H9 (cell line): ENCODE measurements at regions not wholly inside any gene's neighbourhood (a gene's known extent, or its start where the extent isn't known, plus 50 kb on each side); places are given as distances from the start of the nearest gene placed in this dataset.

Experiments
- DNase-seq: peaks from one replicate; pipeline ENCODE4 v3.0.0-alpha.2; 2017
- H2AFZ ChIP-seq: one replicate; pipeline ENCODE4 v1.6.1; 2013; ENCODE audit warnings: mild to moderate bottlenecking, low read length, control low read depth, moderate library complexity
- H2AK5ac ChIP-seq: 2 replicates; pipeline ENCODE4 v1.6.1; 2013; ENCODE audit warnings: low read length, control low read depth, mixed read lengths; ENCODE audit not compliant: insufficient read length
- H2BK120ac ChIP-seq: one replicate; pipeline ENCODE4 v1.6.1; 2013; ENCODE audit warnings: low read depth, mild to moderate bottlenecking, low read length, control low read depth, inconsistent platforms; ENCODE audit not compliant: poor library complexity, severe bottlenecking
- H2BK12ac ChIP-seq: 2 replicates; pipeline ENCODE4 v1.6.1; 2013; ENCODE audit warnings: low read length, control low read depth, mixed read lengths, low read depth; ENCODE audit not compliant: insufficient read length
- H2BK15ac ChIP-seq: 2 replicates; pipeline ENCODE4 v1.6.1; 2013; ENCODE audit warnings: low read depth, low read length, control low read depth
- H2BK20ac ChIP-seq: one replicate; pipeline ENCODE4 v1.6.1; 2013; ENCODE audit warnings: low read depth, mild to moderate bottlenecking, low read length, control low read depth, inconsistent platforms; ENCODE audit not compliant: poor library complexity, severe bottlenecking
- H2BK5ac ChIP-seq: 2 replicates; pipeline ENCODE4 v1.6.1; 2013; ENCODE audit warnings: low read length, control low read depth, mixed read lengths; ENCODE audit not compliant: insufficient read length
- H3K14ac ChIP-seq: 2 replicates; pipeline ENCODE4 v1.6.1; 2013; ENCODE audit warnings: low read length, control low read depth; ENCODE audit not compliant: insufficient read depth
- H3K18ac ChIP-seq: 2 replicates; pipeline ENCODE4 v1.6.1; 2013; ENCODE audit warnings: low read depth, mild to moderate bottlenecking, mixed read lengths, low read length, control low read depth; ENCODE audit not compliant: insufficient read length
- H3K23ac ChIP-seq: 2 replicates; pipeline ENCODE4 v1.6.1; 2013; ENCODE audit warnings: low read length, control low read depth, mixed read lengths, low read depth; ENCODE audit not compliant: insufficient read length
- H3K23me2 ChIP-seq: 2 replicates; pipeline ENCODE4 v1.6.1; 2013; ENCODE audit warnings: low read depth, mild to moderate bottlenecking, mixed read lengths, low read length, control low read depth; ENCODE audit not compliant: insufficient read length, poor library complexity, severe bottlenecking
- H3K27ac ChIP-seq: 2 replicates; pipeline ENCODE4 v1.5.1; 2013; ENCODE audit warnings: low read length, control low read depth, mixed read lengths, low read depth; ENCODE audit not compliant: insufficient read length
- H3K27me3 ChIP-seq: 2 replicates; pipeline ENCODE4 v1.6.1; 2013; ENCODE audit warnings: low read length, control low read depth, inconsistent platforms; ENCODE audit not compliant: insufficient read depth
- H3K4ac ChIP-seq: 2 replicates; pipeline ENCODE4 v1.6.1; 2013; ENCODE audit warnings: low read depth, mild to moderate bottlenecking, control low read depth, inconsistent platforms, low read length, moderate library complexity
- H3K4me1 ChIP-seq: 2 replicates; pipeline ENCODE4 v1.6.1; 2013; ENCODE audit warnings: low read length, control low read depth, inconsistent platforms; ENCODE audit not compliant: insufficient read depth
- H3K4me2 ChIP-seq: 2 replicates; pipeline ENCODE4 v1.6.1; 2013; ENCODE audit warnings: low read length, control low read depth, mixed read lengths; ENCODE audit not compliant: insufficient read length, insufficient read depth
- H3K56ac ChIP-seq: 2 replicates; pipeline ENCODE4 v1.6.1; 2013; ENCODE audit warnings: low read depth, mild to moderate bottlenecking, mixed read lengths, low read length, control low read depth; ENCODE audit not compliant: insufficient read length
- H3K79me1 ChIP-seq: 2 replicates; pipeline ENCODE4 v1.6.1; 2013; ENCODE audit warnings: low read depth, mild to moderate bottlenecking, moderate library complexity, low read length, control low read depth, inconsistent platforms; ENCODE audit not compliant: insufficient read depth, poor library complexity, severe bottlenecking
- H3K79me2 ChIP-seq: 2 replicates; pipeline ENCODE4 v1.6.1; 2013; ENCODE audit warnings: low read length, control low read depth, inconsistent platforms; ENCODE audit not compliant: insufficient read depth
- H3K9ac ChIP-seq: 2 replicates; pipeline ENCODE4 v1.6.1; 2013; ENCODE audit warnings: low read length, control low read depth, mixed read lengths; ENCODE audit not compliant: insufficient read length; ENCODE audit errors: extremely low read depth
- H3K9me3 ChIP-seq: one replicate; pipeline ENCODE4 v1.6.1; 2013; ENCODE audit warnings: low read depth, low read length, inconsistent platforms; ENCODE audit not compliant: control insufficient read depth
- H3T11ph ChIP-seq: one replicate; pipeline ENCODE4 v1.6.1; 2013; ENCODE audit warnings: mild to moderate bottlenecking, low read length, control low read depth, inconsistent platforms
- H4K20me1 ChIP-seq: one replicate; pipeline ENCODE4 v1.6.1; 2013; ENCODE audit not compliant: control insufficient read depth, insufficient read length, insufficient read depth
- H4K5ac ChIP-seq: 2 replicates; pipeline ENCODE4 v1.6.1; 2013; ENCODE audit warnings: low read depth, mild to moderate bottlenecking, mixed read lengths, low read length, control low read depth; ENCODE audit not compliant: insufficient read length
- H4K8ac ChIP-seq: replicated peaks from 2 replicates; pipeline ENCODE4 v1.6.1; 2013; ENCODE audit warnings: low read length, control low read depth, mixed read lengths, low read depth; ENCODE audit not compliant: insufficient read length
- H4K91ac ChIP-seq: 2 replicates; pipeline ENCODE4 v1.6.1; 2013; ENCODE audit warnings: low read depth, mild to moderate bottlenecking, moderate library complexity, mixed read lengths, low read length, control low read depth; ENCODE audit not compliant: insufficient read length
- H3K27ac Mint-ChIP-seq, 3 experiments: 2 replicates in 2 of 3; 3 replicates in 1 of 3; pipeline ENCODE4 v1.8.0; 2020 to 2021; ENCODE audit warnings: mixed read lengths in 3 of 3, mild to moderate bottlenecking in 1 of 3, moderate library complexity in 1 of 3
- H3K27me3 Mint-ChIP-seq: 2 replicates; pipeline ENCODE4 v1.8.0; 2021; ENCODE audit warnings: low read depth, mild to moderate bottlenecking, moderate library complexity, mixed read lengths
- H3K36me3 Mint-ChIP-seq, 3 experiments: 2 replicates in 2 of 3; 3 replicates in 1 of 3; pipeline ENCODE4 v1.8.0; 2020 to 2021; ENCODE audit warnings: low read depth in 3 of 3, mixed read lengths in 3 of 3; ENCODE audit not compliant: insufficient read depth in 1 of 3
- H3K4me1 Mint-ChIP-seq, 2 experiments: 2 replicates each; pipeline ENCODE4 v1.8.0; 2020; ENCODE audit warnings: mixed read lengths in 2 of 2
- H3K4me3 Mint-ChIP-seq, 2 experiments: 2 replicates in 1 of 2; 3 replicates in 1 of 2; pipeline ENCODE4 v1.8.0; 2020 to 2021; ENCODE audit warnings: mild to moderate bottlenecking in 2 of 2, mixed read lengths in 2 of 2, moderate library complexity in 1 of 2
- H3K9me3 Mint-ChIP-seq, 2 experiments: 2 replicates in 1 of 2; 3 replicates in 1 of 2; pipeline ENCODE4 v1.8.0; 2020; ENCODE audit warnings: mild to moderate bottlenecking in 2 of 2, mixed read lengths in 2 of 2, moderate library complexity in 1 of 2
- WGBS: extraction: QIAGEN DNeasy Blood & Tissue Kit; methylation state at CpG from one replicate; pipeline ENCODE4 v1.1.7; 2013; ENCODE audit warnings: missing lambda C conversion rate, low lambda C conversion rate, mixed read lengths; ENCODE audit not compliant: insufficient read length; ENCODE audit errors: extremely low coverage; 5-methylcytosine and 5-hydroxymethylcytosine counted together
- TF ChIP-seq, protein P1 (sequence below): fragments of 200-600 bp; sonication (generic); conservative IDR thresholded peaks from 3 replicates; pipeline ENCODE4 v1.8.0; 2021; ENCODE audit warnings: antibody characterized with exemption, mild to moderate bottlenecking

DNA sequence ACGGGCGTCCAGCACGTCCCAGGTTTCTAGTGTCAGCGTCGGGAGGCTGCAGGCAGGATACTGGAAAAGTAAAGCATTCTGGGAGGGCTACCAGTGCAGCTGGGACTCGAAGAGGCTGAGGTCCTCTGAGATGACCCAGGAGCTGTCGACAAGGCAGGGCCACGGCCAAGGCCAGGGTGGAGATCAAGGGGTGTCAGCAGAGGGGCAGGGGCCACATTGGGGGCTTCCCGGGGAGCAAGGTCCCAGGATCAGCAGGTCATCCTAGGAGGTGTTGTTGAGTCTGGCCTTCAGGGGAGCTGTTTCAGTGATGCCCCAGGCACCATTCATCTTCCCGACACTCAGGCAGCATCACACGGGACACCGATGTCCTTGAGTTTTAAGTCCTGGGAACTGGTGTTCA lies 377.8 kb upstream of the SFSWAP start:
- Mint-ChIP-seq H3K4me3 (no peak overlapping the region), H3K4me1 (peaks cover 22 to 31% of the 10 kb centered on the region in 2 experiments), H3K27ac (peak overlapping the region in 1 of 3 experiments; percentile 49; a peak in 1 of 7 replicates), H3K36me3 (peaks cover 0 to 10% (median 0%) of the 10 kb centered on the region in 3 experiments; a peak in 4 of 7 replicates), H3K27me3 (peaks cover 7% of the 10 kb centered on the region), H3K9me3 (peaks cover 11 to 15% of the 10 kb centered on the region in 2 experiments)
- H3K4me1 ChIP-seq, result no peaks in the 10 kb centered on the region
- no peak overlapping the region for H3K4ac ChIP-seq
- no peaks in the 10 kb centered on the region for H3K23me2 ChIP-seq
- no peak for DNase-seq
- no peak overlapping the region for H2AK5ac ChIP-seq
- H2BK15ac ChIP-seq, result no peak overlapping the region
- H3K79me1 ChIP-seq, result no peaks in the 10 kb centered on the region
- H2BK20ac ChIP-seq, result no peak overlapping the region
- H3K27ac ChIP-seq, result no peak overlapping the region
- no peak overlapping the region for H4K5ac ChIP-seq
- H3K14ac ChIP-seq, result no peak overlapping the region
- no CpG with 5 or more reads among the region's 12 CpGs for WGBS
- H3K9ac ChIP-seq, result no peak overlapping the region
- H4K91ac ChIP-seq, result no peak overlapping the region
- no peak overlapping the region for H3K18ac ChIP-seq
- no peak overlapping the region for H2BK12ac ChIP-seq
- no peak overlapping the region for H2BK5ac ChIP-seq
- TF ChIP-seq, protein P1, sequence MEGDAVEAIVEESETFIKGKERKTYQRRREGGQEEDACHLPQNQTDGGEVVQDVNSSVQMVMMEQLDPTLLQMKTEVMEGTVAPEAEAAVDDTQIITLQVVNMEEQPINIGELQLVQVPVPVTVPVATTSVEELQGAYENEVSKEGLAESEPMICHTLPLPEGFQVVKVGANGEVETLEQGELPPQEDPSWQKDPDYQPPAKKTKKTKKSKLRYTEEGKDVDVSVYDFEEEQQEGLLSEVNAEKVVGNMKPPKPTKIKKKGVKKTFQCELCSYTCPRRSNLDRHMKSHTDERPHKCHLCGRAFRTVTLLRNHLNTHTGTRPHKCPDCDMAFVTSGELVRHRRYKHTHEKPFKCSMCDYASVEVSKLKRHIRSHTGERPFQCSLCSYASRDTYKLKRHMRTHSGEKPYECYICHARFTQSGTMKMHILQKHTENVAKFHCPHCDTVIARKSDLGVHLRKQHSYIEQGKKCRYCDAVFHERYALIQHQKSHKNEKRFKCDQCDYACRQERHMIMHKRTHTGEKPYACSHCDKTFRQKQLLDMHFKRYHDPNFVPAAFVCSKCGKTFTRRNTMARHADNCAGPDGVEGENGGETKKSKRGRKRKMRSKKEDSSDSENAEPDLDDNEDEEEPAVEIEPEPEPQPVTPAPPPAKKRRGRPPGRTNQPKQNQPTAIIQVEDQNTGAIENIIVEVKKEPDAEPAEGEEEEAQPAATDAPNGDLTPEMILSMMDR, result no peak
- H4K8ac ChIP-seq, result no peak overlapping the region
- H3K4me2 ChIP-seq, result no peak overlapping the region
- H4K20me1 ChIP-seq, result no peaks in the 10 kb centered on the region
- no peak overlapping the region for H2BK120ac ChIP-seq
- H3K23ac ChIP-seq, result no peak overlapping the region
- no peak overlapping the region for H3K56ac ChIP-seq
- H3K79me2 ChIP-seq, result no peaks in the 10 kb centered on the region
- H3K27me3 ChIP-seq, result no peaks in the 10 kb centered on the region
- no peak overlapping the region for H3T11ph ChIP-seq
- H2AFZ ChIP-seq, result no peak overlapping the region
- no peaks in the 10 kb centered on the region for H3K9me3 ChIP-seq
